GM19395 (cell line): ENCODE measurements at regions not wholly inside any gene's neighbourhood (a gene's known extent, or its start where the extent isn't known, plus 50 kb on each side); places are given as distances from the start of the nearest gene placed in this dataset.
"Not testable (repeated sequence)": the region's sequence is repeated elsewhere in the genome, so short reads cannot be mapped to it uniquely, and the experiment has no call there.

ENCODE experiments used
- ATAC-seq: cut with Tn5 transposase; IDR thresholded peaks from one replicate; pipeline ENCODE4 v1.9.1; 2021; ENCODE audit warnings: mild to moderate bottlenecking, moderate library complexity; ENCODE audit not compliant: unreplicated experiment

DNA sequence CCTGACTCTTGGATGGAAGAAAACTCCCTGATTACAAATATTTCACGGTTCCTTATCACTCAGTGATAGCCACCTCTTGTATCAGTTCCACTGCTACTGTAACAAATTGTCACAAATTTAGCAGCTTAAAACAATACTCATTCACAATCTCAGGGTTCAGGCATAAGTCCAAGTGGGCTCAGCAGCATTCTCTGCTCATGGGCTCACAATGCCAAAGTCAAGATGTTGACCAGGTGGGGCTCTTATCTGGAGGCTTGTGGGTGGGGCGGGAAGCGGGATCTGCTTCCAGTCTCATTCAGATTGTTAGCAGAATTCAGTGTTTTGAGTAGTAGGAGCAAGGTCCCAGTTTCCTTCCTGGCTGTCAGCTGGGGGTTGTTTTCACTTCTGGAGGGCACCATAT is 137.3 kb upstream of the FAM78B start:
- ATAC-seq: no peak

DNA sequence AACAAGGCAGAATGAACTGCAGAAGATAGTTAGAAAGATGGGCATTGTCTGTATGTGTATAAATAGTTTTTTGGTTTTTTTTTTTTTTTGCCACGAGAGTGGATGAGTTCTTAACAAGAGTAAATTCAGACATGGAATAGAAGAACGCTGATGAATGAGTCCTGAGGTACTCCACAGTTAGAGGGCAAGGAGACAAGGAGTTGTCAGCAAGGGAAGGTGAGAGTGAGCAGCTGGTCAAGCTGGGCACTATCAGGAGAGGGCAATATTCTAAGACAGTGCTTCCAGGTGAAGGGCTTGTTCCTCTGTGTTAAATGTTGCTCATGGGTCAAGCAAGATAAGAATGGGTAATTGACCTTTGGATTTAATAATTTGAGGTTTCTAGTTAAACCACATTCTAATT is 138.6 kb upstream of the FAM78B start:
- no peak for ATAC-seq

DNA sequence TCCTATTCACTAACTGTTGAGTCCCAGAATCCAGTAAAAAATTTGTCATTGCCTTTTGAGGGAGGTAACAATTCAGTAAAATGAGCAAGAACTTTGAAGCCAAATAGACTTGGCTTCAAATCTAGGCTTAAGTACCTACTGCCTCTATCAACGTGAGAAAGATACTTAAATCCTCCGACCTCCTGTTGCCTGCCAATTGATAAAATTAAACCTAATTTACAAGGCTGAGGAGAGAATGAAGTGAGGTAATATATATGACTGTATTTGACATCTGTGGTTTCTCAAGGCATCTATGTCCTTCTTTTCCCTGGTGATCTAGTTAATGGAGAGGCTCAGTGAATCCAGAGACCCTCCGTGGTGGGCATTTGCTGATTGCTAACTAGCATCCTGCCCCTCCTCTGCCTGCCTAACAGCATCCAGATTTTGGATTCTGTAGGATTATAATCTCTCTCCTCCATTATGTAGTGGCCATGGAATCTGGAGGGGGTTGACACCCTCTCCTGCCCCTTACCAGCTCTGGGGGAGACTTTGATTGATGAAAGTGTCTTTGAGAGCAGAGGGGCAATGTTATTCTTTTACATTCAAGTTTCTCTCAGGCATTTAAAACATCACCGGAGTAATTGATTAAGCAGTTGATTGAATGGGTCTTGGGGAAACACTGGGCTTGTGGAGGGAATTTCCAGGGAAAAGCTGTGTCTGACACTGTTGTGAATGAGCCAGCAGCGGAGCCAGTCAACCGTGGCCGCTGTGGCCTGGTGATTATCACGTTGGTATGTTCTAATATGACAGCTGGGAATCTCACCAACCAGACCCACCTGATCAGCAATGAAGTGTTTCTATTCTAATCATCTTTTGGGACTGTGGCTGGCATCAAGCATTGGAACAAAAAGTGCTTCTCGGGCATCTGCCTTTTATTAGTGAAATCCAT is 140.7 kb upstream of the FAM78B start:
- no peak for ATAC-seq

DNA sequence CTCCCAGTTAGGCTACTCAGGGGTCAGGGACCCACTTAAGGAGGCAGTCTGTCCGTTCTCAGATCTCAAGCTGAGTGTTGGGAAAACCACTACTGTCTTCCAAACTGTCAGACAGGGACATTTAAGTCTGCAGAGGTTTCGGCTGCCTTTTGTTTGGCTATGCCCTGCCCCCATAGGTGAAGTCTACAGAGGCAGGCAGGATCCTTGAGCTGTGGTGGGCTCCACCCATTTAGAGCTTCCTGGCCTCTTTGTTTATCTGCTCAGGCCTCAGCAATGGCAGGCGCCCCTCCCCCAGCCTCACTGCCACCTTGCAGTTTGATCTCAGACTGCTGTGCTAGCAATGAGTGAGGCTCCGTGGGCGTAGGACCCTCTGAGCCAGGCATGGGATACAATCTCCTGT is 149.5 kb upstream of the FAM78B start:
- not testable (repeated sequence) for ATAC-seq

DNA sequence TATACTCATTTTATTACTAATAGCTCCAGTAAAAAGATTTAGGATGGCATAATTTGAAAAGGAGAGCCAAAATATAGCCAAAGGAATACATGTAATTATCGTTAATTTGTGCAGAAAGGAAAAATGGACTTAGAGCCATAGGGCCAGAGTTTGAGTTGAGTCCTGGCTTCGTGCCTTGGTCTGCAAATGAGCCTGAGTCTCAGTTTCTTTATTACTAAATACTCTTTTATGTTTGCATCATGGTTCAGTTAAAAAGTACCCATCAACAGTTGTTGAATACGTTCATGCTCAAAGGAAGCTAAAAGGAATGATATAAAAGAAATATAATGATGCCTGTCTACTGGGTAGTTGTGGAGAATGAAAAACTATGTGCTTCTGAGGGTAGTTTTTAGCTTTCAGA is 155.7 kb upstream of the FAM78B start:
- ATAC-seq: no peak

DNA sequence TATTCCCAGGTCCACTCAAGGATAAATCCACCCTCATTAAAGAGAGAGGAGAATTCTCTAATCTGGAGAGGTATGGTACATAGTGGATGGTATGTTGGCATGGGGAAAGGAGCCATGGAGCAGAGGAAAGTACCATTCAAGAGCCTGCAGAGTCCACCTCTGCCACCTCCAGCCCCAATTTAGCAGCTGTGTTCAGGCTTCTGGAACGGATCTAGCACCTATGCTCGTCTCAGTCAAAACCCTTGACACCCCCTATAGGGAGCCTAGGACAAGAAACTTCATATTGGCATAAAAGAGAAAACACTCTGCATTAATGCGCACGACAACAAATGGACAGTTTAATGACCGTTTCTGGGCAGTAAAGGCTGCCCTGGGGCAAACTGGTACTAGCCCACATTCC is 161.1 kb upstream of the FAM78B start:
- ATAC-seq: no peak

DNA sequence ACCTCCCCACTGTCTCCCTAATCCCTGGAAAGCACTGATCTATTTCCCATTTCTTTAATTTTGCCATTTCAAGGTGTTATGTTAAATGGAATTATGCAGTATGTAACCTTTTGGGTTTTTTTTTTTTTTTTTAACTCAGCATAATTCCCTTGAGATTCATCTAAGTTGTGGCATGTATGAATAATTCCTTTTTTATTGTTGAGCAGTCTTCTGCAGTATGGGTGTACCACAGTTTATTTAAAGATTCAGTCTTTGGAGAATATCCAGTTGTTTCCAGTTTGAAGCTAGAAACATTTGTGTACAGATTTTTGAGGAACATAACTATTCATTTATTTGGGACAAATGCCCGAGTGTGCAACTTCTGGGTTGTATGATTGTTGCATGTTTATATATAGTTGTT is 162.2 kb upstream of the FAM78B start:
- ATAC-seq: no peak

DNA sequence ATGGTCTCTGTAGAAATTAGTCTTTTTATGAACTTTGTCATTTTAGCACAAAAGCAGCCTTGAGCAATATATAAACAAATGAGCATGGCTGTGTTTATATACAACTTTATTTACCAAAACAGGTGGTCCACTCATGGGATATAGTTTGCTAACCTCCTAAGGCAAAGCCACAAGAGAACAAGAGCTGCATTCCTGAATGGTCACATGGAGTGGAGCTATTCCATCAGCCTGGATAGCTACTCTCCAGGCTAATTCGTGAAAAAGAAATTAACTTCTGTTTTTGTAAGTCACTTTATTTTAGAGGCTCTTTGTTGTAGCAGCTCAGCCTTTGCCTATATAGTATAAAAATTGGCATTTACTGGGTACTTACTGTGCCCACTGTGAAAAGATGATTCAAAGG is 163.3 kb upstream of the FAM78B start:
- ATAC-seq: no peak

DNA sequence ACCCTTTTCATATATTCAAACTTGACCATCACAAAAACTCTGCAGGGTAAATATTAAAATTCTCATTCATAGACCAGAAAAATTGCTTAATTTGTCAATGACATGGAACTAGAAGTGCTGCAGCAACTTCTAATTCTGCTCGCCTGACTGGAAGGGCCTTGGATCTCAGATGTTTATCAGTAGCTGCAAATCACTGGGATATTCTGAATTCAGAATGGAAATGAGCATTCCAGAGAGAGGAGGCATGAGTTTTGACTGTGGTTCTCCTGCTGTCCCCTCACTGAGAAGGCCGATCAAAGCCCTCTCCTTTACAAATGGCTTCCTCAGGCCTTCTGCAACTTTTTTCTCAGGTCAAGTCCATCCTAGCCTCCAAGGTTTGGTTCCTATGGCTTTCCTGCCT is 171.3 kb upstream of the FAM78B start:
- no peak for ATAC-seq

DNA sequence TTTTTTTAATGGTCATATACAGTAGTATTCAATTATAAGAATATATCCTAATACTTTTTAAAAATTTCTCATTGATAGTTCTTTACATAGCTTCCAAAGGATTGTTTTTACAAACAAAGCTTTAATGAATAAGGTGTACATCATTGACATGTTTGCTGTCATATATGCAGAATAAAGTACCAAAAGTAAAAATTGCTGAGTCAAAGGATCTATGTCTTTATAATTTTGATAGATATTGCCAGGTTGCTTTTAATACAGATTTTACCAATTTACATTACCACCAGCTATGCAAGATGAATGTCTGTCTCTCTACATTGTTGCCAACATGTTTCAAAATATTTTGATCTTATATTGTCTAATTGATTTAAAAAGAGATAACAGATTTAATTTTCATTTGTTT is 173.9 kb upstream of the FAM78B start:
- no peak for ATAC-seq

DNA sequence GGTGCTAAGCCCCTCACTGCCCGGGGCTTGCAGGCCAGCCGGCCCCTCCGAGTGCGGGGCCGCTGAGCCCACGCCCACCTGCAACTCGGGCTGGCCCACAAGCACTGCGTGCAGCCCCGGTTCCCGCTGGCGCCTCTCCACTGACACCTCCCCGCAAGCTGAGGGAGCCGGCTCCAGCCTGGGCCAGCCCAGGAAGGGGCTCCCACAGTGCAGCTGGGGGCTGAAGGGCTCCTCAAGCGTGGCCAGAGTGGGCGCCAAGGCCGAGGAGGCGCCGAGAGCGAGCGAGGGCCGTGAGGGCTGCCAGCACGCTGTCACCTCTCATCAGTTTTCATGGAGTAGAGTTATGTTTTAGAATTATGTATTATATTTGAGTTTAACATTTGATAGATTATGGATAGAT is 176.5 kb upstream of the FAM78B start:
- no peak for ATAC-seq

DNA sequence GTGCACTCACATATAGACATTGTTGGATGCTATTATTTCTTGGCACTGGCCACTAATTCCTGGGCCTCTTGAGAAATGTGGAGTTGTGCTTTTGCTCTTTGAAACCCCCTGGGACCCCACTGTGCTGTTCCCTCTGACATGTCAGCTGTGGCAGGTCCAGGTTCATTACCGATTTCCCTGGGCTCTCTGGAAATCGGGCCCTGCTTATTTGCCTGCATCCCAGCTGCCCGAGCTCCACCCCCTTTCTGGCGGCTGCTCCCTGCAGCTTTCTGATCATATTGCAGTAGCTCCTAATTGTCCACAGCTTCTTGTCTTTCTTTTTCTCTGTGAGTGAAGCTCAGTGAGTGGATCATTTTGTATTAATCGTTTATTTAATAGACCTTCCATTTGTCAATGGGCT is 183.7 kb upstream of the FAM78B start:
- no peak for ATAC-seq

DNA sequence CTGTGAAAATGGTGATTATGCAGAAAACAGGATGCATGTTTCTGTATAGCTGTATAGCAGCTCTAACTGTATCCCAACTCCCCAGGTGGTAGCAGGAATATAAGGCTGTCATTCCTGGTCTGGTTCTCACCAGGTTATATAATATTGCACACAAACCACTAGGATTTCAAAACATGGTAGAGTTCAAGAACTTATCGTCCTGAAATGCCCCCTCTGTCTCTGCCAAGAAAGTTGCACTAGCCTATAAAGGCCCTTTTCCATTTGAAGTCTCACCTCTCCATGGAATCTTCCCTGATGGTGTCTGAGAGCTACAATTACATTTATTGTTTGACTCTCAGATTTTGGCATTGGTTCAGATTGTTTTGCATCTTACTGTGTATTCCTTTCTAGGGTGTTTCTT is 184.9 kb upstream of the FAM78B start:
- ATAC-seq: no peak

DNA sequence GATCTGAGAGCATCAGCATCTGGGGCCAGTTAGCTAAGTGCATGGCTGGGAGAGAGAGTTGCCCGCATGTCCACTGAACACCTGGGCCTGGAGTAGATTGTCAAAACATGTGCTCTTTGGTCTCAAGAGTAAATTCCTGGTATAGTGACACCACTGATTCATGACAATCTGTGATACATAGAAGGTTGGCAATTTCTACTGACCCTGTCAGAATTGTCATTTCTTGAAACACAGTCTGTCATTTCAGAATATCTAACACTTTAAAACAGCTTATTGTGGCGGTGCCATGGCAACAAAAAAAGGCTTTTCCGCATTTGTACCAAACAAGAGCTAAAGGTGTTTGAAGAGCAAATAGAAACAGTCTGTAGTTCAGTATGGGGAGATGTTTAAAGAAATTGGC is 186.4 kb upstream of the FAM78B start:
- ATAC-seq: no peak

DNA sequence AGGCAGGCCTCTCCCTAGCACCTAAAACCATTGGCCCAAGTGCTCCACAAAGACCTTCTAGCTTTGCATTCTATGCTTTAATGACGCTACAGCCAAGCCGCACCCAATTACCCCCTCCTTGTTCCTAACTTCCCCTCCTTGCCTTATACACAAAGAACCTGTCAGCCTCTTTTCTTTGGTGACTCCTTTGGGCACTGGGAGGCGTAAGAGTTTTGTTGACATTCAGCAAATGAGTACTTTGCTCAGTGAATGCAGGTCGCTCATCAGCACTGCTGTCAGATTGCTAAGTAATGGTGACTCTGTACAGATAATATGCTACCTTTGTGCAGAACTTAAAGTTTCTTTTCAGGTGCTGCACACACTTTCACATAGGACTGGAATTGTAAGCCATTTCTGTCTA is 187.6 kb upstream of the FAM78B start:
- ATAC-seq: no peak

DNA sequence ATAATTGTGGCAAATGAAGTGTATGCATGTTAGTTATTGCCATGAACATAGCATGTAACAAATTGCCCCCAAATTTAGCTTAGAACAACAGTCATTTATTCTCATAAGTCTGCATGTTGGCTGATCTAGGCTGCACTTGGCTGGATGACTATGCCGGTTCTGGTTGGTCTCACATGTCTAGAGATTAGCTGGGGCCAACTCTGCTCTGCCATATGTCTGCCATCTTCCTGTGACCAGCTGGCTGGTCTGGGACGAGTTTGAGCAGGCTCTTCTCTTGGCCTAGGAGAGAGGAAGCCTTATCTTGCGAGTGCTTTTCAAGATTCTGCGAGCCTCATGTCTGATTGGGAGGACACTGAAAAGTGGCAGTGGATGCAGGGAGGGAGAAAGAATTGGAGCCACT is 198.3 kb upstream of the FAM78B start:
- no peak for ATAC-seq

DNA sequence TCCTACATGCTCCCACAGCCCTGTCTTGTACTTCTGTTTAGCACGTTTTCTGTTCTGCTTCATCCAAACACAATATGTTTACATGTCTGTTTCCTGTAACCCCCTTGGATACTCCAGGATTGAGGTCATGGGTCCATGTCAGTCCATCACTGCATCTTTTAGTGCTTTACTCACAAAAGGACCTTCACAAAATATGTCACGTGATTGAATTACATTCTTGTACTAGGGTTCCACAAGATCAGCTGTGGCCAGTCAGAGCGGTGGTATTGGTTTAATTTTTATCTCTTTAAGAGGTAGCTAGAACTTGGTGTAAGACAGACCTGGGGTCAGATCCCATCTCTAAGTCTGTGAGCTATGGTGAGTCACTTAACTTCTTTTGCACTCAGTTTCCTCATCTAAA is 201.2 kb upstream of the FAM78B start:
- no peak for ATAC-seq

DNA sequence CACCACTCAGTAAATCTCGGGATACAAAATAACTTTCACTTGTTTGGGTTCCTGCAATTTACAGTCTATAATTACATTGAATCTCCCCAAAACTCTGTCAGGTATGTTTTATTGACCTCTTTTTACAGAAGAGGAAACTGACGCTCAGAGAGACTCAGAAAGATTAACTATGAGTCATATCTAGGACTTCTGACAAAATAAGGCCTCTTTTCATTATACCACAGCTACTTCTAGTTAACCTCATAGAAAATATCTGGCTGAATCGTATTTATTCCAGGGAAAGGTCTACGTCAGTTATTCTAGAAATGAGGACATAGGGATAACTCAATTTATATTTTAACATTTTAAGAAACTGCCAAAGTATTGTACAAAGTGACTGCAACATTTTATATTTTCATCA is 211.1 kb upstream of the FAM78B start:
- ATAC-seq: no peak

DNA sequence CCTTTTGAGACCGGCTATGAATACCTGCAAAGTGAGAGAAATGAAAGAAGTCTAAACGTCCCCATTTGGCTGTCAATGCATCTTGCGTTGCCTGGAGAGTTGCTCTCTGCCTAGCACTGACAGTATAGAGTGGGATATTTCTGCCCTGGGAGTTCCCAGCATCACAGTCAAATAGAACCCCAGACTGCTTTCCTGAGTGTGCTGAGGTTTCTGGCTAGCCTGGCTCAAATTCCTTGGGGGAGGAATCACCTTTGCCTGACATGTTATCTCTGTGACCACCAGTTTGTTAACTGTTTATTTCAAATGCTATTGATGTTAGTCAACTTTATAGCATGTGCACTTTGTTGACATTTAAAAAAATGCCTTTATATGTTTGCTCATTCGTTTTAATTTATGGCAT is 212.0 kb upstream of the FAM78B start:
- ATAC-seq: no peak

DNA sequence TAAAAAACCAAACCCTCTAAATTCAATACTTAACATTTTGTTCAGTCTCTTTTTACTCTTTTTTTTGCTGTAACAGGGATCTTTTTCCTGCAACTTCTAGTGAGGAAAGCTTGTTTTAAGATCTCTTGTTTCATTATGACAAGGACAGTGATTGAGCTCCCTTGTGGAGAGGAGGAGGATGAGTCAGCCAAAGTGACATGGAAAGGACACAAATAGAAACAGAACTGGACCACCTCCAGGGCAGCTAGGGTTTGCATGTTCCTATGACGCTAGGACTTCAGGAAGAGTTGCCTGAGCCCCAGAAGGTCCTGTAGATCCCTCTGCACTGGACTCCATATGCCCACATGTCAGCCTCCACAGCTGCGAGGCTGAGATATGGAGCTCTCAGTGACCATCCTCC is 212.6 kb upstream of the FAM78B start:
- ATAC-seq: no peak

DNA sequence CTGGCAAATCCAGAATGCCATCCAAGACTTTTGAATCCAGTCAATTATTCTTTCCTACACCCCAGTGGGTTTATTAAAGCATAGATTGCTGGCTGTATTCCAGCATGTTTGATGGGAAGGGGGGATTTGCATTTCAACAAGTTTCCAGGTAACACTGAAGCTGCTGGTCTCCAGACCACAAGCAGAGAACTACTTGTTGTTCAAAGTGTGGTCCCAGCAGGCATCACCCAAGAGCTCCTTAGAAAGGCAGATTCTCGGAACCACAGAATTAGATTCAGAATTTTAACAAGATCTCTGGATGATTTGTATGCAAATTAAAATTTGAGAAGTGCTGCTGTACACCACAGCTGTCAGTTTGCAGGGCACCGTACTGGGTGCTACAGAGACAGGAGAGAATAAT is 216.3 kb upstream of the FAM78B start:
- ATAC-seq: no peak

DNA sequence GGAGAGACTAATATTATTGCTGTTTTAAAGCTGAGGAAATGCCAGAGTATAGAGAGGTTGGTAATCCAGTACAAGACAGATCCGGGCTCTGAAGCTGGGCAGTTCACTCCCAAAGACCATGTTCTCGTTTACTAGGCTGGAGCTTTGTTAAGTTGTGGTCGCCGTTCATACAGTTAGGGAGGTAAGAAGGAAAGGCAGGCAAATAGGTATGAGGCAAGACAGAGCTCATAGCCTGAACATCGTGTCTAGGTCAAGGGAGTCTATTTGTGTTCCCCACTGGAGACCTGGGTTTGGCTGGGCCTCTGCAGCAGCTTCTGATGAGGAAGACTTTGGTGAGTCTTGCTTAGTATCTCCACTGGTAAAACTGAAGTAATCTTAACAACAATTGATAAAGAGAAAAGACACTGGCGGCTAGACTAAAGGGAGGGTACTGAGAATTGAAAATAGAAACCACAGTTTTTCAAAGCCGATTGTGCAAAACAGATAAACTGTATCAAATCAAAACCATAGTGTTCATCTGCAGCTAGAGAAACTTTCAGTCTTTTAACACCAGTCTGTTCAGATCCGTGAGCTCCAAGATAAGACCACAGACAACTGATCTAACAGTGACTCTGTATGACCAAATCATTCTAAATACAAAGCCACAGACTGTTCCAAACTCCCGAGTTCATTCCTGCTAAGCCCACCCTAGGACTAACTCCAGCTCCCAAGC is 217.0 kb upstream of the FAM78B start:
- no peak for ATAC-seq
